ENCODE measurements at regions not wholly inside any gene's neighbourhood (a gene's known extent, or its start where the extent isn't known, plus 50 kb on each side); places are given as distances from the start of the nearest gene placed in this dataset.
"Not testable (repeated sequence)": the region's sequence is repeated elsewhere in the genome, so short reads cannot be mapped to it uniquely, and the experiment has no call there.

DNA sequence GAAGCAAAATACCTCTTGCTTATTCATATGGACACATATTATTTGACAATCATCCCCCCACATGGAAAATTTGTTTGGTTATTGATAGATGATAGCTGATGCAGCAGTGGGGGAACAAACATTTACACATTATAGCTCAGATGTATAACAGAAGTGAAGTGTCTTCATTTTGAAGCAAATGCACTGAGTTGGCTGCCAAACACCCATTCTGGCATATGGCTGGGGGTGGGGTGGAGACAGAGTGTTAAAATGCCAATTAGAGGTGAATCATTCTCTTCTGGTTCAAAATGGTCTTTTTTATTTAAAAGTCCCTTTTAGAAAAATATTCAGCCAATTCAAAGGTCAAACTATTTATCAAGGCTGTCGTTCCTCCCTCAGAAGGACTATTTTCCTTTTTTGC is 157.3 kb upstream of the TRPC6 start:
- DNase-seq: no peak

DNA sequence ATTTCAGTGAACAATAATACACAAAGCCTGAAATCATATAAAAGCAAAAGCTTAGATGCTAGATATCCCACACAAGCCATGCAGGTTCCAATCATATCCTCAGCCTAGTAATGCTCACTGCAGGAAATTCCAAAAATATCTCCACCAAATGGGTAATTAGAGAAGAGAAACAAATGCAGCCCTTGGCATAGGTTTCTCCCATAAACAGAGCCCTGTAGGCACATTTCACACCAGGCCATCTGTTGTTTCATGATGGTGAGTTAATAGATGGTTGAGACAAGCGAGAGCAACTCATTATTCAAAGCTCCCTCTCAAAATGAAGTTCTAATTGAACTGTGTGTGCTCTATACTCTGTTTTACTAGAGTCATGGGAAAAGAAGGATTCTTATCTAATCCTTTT is 154.6 kb upstream of the TRPC6 start:
- no peak for DNase-seq

GRCh38 chr11:101729406-101730078 is 145.7 kb upstream of the TRPC6 start:
- no peak for DNase-seq

DNA sequence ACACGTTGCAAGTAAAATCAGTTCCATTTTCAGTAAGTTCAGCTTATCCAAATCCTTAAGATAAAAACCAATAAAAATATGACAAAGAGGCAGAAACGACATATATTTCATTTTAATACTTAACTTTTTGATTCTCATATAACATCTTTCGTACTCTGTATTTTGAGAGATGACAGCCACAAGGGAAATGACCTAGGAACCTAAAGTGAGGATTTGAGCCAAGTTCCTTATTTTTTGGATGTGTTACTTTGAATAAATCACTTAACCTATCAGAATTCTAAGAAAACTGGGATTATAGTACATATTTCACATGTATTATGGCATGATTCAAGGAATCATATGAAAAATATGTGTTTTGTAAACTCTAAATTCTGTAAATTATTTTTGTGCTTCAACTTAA is 143.6 kb upstream of the TRPC6 start:
- no peak for DNase-seq

- no peak for DNase-seq
Observed at GRCh38 chr11:101726988-101727387, 143.2 kb upstream of the TRPC6 start.

DNA sequence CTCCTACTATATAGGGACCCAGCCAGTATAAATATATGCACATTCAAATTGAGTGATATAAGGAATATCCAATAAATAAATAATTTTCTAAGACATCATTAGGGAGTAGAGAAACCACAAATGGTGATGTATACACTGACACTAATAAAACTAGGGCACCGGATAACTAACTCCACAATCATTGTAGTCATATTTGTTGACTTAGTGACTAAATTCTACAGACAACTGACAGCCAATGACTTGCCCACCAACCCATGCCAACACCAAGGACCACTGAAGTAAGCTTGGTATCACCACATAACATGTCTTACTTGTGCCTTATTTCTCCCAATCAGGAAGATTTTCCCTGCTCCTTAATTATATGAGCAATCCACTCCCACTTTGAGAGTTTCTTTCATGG is 139.6 kb upstream of the TRPC6 start:
- no peak for DNase-seq

GRCh38 chr11:101721270-101721669 is 137.5 kb upstream of the TRPC6 start:
- no peak for DNase-seq

DNA sequence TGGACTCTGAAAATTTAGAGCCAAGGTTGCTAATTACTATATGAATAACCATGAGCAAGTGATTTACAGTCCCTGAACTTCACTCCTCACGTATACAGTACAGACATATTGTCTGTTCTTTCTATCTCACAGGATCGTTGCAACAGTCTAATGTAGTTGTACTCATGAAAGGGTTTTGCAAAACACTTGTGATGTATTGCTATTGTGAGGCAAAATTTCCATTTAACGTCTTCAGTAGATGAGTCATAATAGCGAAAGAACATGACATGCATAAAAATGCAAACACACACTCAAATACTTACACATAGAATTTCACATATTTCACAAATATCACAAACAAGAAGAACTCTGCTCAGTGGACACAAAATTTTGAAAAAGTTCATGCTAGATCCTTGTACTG is 134.6 kb upstream of the TRPC6 start:
- no peak for DNase-seq

- no peak for DNase-seq
Observed at GRCh38 chr11:101717619-101718018, 133.8 kb upstream of the TRPC6 start.

DNA sequence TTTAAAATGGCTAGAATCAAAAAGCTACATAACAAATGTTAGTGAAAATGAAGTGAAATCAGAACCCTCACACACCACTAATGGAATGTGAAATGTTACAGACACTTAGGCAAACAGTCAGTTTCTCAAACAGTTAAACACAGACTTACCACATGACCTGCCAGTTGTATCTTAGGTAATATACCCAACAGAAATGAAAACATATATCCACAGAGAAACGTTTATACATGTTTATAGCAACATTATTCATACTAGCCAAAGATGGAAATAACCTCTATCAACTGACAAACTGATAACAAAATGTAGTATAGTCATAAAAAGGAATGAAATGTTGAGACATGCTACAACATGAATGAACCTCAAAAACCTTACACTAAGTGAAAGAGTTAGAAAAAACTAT is 131.5 kb upstream of the TRPC6 start:
- DNase-seq: no peak

GRCh38 chr11:101707477-101707876 is 123.7 kb upstream of the TRPC6 start:
- no peak for DNase-seq

DNA sequence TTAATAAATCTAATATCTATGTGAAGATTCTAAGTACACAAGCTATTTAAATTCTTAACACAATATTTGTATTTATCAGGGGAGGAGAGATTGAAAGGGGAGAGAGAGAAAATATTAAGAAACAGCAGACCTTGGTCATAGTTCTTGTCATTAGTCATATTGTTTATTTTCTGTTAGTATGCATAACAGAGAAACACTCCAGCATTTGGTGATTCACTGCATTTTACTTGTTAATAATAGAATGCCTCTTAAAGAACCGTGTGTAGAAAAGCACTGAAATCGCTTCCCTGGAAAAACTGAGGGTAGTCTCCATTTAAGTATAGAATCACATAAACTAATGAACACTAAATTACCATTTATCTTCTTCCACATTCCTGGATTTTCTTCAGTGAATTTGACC is 122.7 kb upstream of the TRPC6 start:
- no peak for DNase-seq

DNA sequence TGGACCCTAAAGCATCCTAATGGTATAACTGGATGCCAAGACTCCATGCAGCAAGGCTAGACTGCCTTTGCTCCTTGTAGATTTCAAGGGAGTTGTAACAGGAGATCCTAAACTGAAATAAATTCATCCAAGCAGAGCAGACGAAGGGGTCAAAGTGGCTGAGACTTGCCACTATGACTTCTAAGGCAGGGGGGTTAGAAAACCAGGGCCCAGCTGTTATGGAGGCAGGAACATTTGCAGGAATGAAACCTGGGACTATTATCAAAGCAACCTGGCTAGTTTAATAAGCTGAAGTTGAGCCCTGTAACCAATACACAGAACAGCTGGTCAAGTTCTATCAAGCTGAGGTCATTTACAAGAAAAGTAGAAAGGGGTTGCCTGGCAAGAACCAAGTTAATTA is 122.2 kb upstream of the TRPC6 start:
- no peak for DNase-seq

DNA sequence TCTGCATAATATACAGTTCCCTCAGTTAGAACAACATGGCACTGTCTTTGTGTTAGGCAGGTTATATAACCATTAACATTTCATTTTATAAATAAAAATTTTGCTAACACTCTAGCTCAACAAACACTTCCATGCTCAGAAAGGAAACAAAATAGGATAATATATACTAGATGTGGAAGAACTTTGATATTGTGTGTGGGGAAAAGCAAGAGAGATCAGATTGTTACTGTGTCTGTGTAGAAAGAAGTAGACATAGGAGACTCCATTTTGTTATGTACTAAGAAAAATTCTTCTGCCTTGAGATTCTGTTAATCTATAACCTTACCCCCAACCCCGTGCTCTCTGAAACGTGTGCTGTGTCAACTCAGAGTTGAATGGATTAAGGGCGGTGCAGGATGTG is 111.1 kb upstream of the TRPC6 start:
- DNase-seq: not testable (repeated sequence)

GRCh38 chr11:101692980-101693379 is 109.2 kb upstream of the TRPC6 start:
- DNase-seq: no peak

DNA sequence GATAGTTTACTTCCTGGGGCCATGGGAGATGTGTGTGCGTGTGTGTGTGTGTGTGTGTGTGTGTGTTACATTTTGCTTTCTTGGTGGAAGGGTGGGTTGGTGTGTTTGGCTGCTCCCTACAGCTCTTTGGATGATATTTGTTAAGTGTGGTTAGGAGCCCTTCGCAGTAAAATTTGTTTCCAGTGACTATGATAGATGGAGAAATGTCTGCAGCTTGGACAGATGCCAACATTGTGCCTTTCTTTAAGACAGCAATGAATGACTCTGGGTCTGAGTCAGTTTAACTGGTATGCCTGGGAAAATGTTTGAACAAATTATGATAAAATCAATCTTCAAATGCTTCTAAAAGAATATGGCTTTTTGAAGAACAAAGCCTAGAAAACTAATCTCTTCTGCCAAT is 102.7 kb upstream of the TRPC6 start:
- DNase-seq: no peak

DNA sequence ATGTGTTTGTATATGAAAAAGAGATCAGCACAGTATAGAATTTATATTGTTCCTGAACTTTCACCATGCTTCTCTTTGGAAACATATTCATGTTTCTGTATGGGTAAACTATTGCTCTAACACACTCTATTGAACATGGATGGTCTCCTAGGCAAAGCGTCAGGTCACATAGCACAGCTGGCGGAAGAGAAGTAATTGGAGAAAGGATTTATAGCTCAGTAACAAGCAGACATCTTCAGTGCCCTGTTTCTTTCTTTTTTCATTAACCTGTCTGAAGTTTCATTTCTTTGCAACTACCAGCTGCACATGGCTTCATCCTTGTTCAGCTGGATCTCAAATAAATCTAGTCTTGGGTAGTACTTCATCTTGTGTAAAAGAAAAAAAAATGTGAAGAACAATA is 84.4 kb upstream of the TRPC6 start:
- DNase-seq: no peak

- DNase-seq: no peak
Observed at GRCh38 chr11:101666916-101667315, 83.1 kb upstream of the TRPC6 start.

GRCh38 chr11:101661559-101661958 is 77.8 kb upstream of the TRPC6 start:
- no peak for DNase-seq
